DLD1 (cell line): ENCODE measurements at regions not wholly inside any gene's neighbourhood (a gene's known extent, or its start where the extent isn't known, plus 50 kb on each side); places are given as distances from the start of the nearest gene placed in this dataset.

Experiments used
- in situ Hi-C: cut with HindIII; loops from 2 replicates; pipeline ENCODE4 v1.10.0; 2017; ENCODE audit warnings: low sequenced_read_pairs

- in situ Hi-C loops: no loop called here
Observed at GRCh38 chr2:59711121-59711520, 842.3 kb downstream of the BCL11A start.

- in situ Hi-C loops: no loop called here
Observed at GRCh38 chr2:59706729-59707128, 846.7 kb downstream of the BCL11A start.

- in situ Hi-C loops: no loop called here
Observed at GRCh38 chr2:59703796-59704195, 849.7 kb downstream of the BCL11A start.

- in situ Hi-C loops: no loop called here
Observed at GRCh38 chr2:59702026-59702425, 851.4 kb downstream of the BCL11A start.

GRCh38 chr2:59701271-59701994, 852.0 kb downstream of the BCL11A start:
- in situ Hi-C loops: no loop called here

GRCh38 chr2:59694176-59694575, 859.3 kb downstream of the BCL11A start:
- in situ Hi-C loops: no loop called here

GRCh38 chr2:59693231-59693959, 860.1 kb downstream of the BCL11A start:
- in situ Hi-C loops: no loop called here

GRCh38 chr2:59691518-59692190, 861.8 kb downstream of the BCL11A start:
- in situ Hi-C loops: no loop called here

- in situ Hi-C loops: no loop called here
Observed at GRCh38 chr2:59690849-59691248, 862.6 kb downstream of the BCL11A start.

- in situ Hi-C loops: no loop called here
Observed at GRCh38 chr2:59684771-59685166, 868.7 kb downstream of the BCL11A start.

- in situ Hi-C loops: no loop called here
Observed at GRCh38 chr2:59684116-59684770, 869.2 kb downstream of the BCL11A start.

GRCh38 chr2:59680863-59681262, 872.6 kb downstream of the BCL11A start:
- in situ Hi-C loops: no loop called here

- in situ Hi-C loops: no loop called here
Observed at GRCh38 chr2:59677158-59677557, 876.3 kb downstream of the BCL11A start.

- in situ Hi-C loops: no loop called here
Observed at GRCh38 chr2:59674100-59674499, 879.4 kb downstream of the BCL11A start.

- in situ Hi-C loops: no loop called here
Observed at GRCh38 chr2:59665021-59665420, 888.4 kb downstream of the BCL11A start.

- in situ Hi-C loops: no loop called here
Observed at GRCh38 chr2:59662127-59662861, 891.2 kb downstream of the BCL11A start.

- in situ Hi-C loops: no loop called here
Observed at GRCh38 chr2:59660262-59660661, 893.2 kb downstream of the BCL11A start.

- in situ Hi-C loops: no loop called here
Observed at GRCh38 chr2:59658906-59659635, 894.4 kb downstream of the BCL11A start.

- in situ Hi-C loops: no loop called here
Observed at GRCh38 chr2:59655809-59656208, 897.6 kb downstream of the BCL11A start.

- in situ Hi-C loops: no loop called here
Observed at GRCh38 chr2:59654710-59655109, 898.7 kb downstream of the BCL11A start.
